ENCODE measurements at regions not wholly inside any gene's neighbourhood (a gene's known extent, or its start where the extent isn't known, plus 50 kb on each side); places are given as distances from the start of the nearest gene placed in this dataset.

DNA sequence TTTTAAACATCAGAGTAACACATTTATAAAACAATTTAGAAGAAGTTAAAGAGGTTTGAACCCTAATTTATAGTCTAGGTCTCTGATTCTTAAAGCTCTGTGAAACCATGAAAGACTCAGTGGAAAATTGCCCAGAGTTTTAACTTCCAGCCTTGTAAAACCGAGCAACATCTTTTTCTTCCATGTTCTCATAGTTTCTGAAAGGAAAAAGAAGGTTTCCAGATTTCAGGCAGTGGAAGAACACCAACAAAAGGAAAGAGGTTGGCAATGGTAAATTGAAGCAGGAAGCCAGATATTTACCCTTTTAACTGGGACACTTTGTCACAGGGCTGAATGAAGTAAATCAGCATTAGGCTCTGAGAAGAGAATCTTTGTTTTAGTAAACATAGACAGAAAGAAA lies 1999.3 kb downstream of the MAT2B start:
- TF ChIP-seq, protein P1, sequence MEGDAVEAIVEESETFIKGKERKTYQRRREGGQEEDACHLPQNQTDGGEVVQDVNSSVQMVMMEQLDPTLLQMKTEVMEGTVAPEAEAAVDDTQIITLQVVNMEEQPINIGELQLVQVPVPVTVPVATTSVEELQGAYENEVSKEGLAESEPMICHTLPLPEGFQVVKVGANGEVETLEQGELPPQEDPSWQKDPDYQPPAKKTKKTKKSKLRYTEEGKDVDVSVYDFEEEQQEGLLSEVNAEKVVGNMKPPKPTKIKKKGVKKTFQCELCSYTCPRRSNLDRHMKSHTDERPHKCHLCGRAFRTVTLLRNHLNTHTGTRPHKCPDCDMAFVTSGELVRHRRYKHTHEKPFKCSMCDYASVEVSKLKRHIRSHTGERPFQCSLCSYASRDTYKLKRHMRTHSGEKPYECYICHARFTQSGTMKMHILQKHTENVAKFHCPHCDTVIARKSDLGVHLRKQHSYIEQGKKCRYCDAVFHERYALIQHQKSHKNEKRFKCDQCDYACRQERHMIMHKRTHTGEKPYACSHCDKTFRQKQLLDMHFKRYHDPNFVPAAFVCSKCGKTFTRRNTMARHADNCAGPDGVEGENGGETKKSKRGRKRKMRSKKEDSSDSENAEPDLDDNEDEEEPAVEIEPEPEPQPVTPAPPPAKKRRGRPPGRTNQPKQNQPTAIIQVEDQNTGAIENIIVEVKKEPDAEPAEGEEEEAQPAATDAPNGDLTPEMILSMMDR (IDR thresholded peaks at IDR 0.05): no peak
- no peak for TF ChIP-seq POLR2A (IDR thresholded peaks at IDR 0.05)
- no peak for TF ChIP-seq POLR2AphosphoS5 (IDR thresholded peaks at IDR 0.05)
- no peak for TF ChIP-seq EP300 (IDR thresholded peaks at IDR 0.05; ENCODE audit: low read depth)

Data from transverse colon (tissue), 4 donors.